ENCODE measurements at regions not wholly inside any gene's neighbourhood (a gene's known extent, or its start where the extent isn't known, plus 50 kb on each side); places are given as distances from the start of the nearest gene placed in this dataset.
"Not testable (repeated sequence)": the region's sequence is repeated elsewhere in the genome, so short reads cannot be mapped to it uniquely, and the experiment has no call there.

DNA sequence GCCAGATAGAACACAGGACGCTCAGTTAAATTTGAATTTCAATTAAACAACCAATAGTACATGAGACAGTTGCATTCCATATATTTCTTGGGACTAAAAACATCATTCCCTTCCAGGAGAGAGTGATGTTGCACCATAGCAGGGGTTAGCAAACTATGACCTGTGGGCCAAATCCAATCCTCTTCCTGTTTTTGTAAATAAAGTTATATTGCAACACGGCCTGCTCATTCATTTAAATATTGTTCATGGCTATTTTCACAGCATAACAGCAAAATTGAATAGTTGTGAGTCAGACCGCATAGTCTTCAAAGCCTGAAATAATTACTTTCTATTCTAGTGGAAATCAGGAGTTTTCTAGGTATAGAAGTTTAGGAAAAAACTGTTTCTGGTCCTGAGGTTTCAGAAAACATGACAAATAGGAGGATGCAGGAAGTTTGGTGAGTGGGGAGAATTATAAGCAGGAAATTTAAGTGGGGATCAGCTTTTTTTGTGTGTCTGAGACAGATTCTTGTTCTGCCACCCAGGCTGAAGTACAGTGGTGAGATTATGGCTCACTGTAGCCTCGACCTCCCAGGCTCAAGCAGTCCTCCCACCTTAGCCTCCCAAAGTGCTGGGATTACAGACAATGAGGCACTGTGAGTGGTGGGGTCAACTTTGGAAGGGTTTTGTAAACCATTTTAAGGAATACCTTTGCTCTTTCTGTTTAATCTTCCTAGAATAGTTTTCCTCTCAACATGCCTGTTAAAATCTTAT is 131.5 kb downstream of the SOCS6 start:
- DNase-seq (ENCODE audit: low read depth in 4 of 4, low spot score in 3 of 4): no peak

DNA sequence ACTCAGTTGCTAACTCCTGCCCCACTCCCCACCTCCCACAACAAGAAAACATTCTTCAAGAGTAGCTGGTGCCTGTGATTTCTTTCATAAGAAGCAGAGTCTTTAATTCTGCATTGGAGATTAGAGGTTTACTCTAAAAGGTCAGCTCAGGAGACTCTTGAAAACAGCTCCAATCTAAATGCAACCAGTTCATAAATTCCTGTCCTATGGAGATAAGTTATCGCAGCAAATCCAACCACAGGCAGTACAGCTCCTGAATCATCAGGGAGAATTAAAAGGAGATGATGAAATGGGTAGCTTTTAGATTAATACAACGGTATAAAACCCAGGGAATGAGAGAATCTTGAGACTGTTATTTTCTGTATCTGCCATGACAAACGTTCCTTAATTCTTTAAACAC is 130.7 kb downstream of the SOCS6 start:
- DNase-seq (ENCODE audit: low read depth in 4 of 4, low spot score in 3 of 4): no peak

DNA sequence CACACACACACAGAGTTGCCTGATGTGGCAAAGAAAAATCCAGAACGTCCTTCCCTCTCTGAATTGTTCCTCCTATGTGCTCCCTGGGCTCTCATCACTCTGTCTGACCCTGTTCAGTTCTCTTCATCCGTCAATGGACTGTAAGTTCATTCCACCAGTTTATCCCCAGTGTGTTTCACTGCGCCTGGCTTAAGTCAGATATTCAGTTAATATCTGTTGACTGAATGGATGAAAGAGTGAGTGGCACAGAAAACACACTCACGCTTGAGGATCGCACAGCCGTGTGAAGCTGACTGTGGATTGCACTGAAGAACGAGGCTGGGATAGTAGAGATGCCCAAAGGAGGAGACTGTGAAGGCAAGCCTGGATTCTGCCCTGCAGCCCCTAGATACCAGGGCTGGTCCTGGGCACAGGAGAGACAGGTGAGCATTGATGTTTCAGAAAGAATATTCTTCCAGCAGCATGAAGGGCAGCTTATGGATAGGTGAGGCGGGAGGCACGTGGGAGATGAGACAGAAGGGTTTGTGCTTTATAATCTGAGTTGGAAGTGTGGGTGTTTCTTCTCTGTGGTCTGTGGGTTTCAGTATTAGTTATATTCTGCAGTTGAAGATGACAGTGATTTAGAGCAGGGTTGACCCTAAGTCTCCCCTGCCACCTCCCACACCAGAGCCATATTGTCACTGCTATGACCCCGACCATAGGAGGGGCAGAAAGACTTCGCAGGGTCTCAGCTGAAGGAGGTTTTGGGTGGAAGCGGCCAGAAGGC is 129.9 kb downstream of the SOCS6 start:
- no peak for DNase-seq (ENCODE audit: low read depth in 4 of 4, low spot score in 3 of 4)

DNA sequence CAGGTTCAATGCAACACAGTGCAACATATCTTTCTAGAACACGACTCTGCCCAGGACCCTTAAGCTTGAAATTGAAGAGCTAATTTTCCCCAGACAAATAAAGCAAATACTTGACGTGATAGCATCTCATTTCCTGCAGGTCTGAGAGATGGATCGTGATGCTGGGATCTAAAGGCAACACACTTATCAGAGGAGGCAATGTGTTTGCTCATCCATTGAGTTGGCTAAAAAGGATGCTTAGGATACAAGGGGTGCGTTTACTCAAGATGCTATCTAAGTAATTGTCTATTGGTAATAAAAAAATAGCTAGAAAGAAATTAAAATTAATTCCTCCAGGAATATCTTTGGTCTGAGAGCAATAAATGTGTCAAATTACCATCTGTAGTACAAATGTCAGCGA is 129.0 kb downstream of the SOCS6 start:
- DNase-seq (ENCODE audit: low read depth in 4 of 4, low spot score in 3 of 4): no peak

DNA sequence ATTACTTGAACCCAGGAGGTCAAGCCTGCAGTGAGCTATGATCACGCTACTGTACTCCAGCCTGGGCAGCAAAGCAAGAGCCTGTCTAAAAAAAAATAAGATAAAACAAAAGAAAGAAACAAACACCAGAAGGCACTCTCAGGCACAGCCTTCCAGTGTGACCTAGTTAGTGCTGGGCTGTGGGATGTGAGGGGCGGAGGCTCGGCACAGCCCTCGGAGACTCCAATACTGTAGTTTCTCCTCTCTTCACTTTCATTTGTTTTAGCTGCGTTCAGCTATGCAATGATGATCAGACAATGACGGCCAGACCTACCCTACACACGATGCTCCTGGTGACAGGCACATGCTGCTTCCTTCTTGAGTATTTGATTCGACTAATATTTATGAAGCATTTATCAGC is 127.7 kb downstream of the SOCS6 start:
- no peak for DNase-seq (ENCODE audit: low read depth in 4 of 4, low spot score in 3 of 4)

DNA sequence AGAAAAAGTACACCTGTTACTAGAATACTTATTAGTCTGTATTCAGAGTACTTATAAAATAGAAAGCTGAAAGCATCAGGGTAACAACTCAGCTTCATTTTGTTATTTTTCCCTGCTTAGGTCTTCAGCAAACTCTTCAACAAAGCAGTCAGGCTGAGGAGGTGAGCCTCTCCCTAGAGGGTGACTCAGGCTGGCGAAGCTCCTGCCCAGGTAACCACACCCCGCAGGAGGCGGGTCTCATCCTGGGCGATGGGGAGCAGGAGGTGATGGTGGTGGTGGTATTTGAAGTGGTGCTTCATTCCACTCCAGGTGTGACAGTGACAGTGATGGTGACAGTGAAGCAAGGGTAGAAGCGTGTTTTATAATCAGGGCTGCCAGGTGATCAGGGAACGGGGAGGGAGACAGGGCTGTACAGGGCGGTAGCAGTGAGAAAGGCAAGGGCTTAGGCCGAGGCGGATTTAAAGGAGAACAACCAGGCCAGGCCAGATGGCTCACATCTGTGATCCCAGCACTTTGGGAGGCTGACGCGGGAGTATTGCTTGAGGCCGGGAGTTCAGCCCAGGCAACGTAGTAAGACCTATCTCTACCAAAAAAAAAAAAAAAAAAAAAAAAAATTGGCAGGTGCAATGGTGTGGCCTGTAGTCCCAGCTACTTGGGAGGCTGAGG is 127.1 kb downstream of the SOCS6 start:
- DNase-seq (ENCODE audit: low read depth in 4 of 4, low spot score in 3 of 4): no peak

DNA sequence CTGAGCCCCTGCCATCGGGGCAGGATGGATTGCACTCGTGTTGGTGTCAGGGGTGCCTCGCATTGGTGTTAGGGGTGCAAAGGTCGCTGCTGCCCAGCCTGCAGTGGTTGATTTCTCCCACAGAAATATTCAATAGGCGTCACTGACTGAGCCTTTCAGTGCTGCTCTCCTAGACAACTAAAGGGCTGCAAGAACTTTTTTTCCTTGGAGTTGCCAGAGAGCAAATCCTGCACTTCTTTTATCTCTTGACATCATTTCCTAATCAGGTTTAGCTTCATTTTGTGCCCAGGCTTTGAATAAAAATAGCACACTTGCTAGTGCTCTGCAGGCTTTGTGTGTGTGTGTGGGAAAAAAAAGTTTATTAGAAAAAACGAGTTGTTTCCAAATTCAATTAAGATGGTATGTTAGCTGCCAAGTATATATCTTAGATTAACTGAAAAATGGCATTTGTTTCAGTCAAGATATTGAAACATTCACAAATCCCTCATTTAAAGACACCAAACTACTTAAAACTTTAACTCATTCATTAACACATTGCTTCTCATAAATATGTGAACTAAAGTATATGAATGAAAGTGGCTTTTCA is 125.6 kb downstream of the SOCS6 start:
- no peak for DNase-seq (ENCODE audit: low read depth in 4 of 4, low spot score in 3 of 4)

DNA sequence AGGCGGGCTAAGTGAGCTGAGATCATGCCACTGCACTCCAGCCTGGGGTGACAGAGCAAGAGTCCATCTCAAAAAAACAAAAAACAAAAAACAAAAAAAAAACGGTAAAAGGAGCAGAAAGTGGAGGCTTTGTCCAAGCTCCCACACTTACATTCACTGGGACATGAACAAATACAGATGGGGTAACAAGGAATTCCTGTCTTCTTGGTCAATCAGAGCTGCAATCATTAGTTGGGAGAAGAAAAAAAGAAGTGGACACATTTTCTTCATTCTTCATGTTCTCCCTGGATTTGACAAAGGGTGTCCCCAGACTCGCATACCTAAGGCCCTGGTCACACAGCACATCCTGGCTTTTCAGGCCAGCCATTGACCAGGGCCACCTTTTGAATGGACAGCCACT is 124.6 kb downstream of the SOCS6 start:
- DNase-seq (ENCODE audit: low read depth in 4 of 4, low spot score in 3 of 4): no peak

DNA sequence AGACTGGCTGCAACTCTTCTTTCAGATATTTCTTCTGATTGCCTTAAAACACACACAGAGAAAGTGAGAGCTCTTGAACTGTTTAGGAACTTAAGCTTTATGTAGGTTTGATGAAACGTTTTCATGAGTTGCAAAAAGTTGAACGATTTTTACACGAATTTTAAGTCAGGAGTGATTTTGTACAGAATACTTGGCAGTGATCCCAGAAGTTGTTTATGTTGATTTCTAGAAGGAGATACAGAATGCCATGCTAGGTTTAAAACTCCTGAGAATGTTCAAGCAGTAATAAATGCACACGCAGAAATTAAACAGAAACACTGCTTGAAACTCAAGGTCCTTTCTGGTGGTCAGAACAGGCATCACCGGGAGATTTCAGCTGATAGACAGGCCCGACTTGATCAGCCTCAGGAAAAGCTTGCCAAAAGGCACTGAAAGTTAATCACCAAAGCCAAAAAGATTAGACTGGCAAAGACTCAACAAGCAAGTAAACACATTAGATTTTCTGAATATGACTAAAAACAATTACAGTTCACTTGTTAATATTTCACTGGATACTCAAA is 123.1 kb downstream of the SOCS6 start:
- DNase-seq (ENCODE audit: low read depth in 4 of 4, low spot score in 3 of 4): no peak

DNA sequence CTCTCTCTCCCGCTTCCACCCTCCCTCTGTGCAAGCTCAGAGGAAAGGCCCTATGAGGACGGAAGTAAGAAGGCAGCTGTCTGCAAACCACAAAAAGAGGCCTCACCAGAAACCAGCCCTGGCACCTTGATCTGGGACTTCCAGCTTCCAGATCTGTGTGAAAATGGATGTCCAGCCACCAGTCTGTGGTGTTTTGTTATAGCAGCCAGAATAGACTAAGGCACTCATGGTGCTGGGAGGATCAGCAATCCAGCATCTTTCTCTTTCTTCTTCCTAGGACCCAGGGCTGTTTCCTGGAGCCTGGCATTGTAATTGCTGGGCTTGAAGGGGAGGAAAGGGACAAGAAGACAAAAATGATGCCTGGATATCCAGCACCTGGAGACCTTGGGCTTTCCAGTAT is 122.5 kb downstream of the SOCS6 start:
- DNase-seq (ENCODE audit: low read depth in 4 of 4, low spot score in 3 of 4): no peak

DNA sequence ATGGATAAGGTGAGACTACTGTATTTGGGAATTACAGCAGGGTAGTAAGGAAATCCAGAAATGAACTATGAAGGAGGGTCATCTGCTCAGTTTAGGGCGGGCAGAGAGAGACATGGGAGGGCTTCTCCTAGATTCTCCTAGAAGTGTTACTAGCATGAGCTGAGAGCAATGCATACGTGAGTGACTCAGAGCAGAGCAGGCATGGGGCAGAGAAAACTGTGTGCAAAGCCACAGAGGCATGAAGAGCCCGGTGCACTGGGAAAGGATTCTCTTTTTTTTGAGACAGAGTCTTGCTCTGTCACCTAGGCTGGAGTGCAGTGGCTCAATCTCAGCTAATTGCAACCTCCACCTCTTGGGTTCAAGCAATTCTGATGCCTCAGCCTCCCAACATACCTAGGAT is 116.2 kb downstream of the SOCS6 start:
- DNase-seq (ENCODE audit: low read depth in 4 of 4, low spot score in 3 of 4): no peak

DNA sequence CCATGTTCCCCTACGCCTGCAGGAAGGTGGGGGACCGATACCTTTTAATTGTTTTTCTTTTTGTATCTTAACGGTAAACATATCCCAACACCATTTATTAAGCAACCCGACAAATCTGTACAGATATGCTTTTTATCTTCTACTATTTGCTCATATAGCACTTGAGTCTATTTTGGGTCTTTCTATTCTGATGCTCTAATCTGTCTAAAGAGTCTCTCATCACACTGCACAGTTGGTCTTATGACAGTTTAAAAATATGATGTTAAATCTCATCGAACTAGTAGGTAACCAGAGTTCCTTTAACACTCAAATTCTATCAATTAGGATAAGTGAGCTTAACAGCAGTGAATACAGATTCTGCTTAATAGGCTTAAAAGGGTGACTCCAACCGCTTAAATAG is 111.6 kb downstream of the SOCS6 start:
- DNase-seq (ENCODE audit: low read depth in 4 of 4, low spot score in 3 of 4): no peak

DNA sequence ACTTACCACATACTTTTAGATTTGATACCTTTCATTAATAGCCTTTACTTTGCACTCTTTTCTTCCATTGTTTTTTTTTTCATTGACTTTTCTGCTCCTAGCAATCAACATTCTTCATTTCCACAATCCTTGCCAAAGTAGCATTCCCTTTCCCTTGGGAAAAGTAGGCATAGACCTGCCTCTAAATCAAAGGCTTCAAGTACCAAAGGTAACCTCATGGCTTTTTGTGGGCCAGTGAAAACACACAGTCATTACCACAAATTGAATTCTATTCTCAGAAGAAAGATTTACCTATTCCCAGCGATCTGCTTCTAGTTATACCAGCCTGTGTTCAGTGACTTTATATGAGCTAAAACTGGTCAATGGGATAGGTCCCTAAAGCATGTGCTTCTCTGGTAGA is 109.2 kb downstream of the SOCS6 start:
- no peak for DNase-seq (ENCODE audit: low read depth in 4 of 4, low spot score in 3 of 4)

DNA sequence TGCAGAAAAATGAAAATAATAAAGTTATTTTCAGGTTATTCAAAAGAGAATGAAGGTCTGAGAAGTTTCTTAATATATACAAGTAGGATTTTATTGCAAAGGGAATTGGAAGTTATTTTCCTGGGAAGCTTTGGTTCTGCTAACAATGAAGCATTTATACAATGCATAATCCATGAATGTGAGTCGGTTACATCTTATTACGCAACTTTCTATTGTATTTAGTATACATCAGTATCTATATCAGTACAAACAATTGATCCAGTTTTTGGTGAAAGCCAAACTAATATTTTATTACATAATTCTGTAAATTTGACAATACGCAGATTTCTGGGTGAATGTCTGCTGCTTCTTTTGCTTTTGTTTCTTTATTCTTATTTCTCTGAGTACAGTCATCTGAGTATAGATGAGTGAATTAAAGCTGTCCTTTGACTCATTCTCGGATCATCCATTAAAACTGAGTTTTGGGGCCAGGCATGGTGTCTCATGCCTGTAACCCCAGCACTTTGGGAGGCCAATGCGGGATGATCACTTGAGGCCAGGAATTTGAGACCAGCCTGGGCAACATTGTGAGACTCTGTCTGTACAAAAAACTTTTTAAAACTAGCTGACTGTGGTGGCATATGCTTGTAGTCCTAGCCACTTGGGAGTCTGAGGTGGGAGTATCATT is 108.5 kb downstream of the SOCS6 start:
- DNase-seq (ENCODE audit: low read depth in 4 of 4, low spot score in 3 of 4): no peak

DNA sequence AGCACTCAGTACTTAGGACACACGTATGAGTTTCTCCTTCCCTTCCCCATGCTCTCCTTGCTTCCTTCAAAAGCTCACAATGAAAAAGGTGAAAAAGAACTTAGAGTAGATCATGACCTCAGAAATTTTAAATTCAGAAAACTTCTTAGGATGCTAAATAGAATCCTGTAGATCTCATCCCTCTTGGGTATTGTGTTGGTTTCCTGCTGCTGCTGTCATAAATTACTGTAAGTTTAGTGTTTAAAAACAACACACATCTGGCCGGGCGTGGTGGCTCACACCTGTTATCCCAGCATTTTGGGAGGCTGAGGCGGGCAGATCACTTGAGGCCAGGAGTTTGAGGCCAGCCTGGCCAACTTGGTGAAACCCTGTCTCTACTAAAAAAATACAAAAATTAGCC is 106.9 kb downstream of the SOCS6 start:
- DNase-seq (ENCODE audit: low read depth in 4 of 4, low spot score in 3 of 4): not testable (repeated sequence)

DNA sequence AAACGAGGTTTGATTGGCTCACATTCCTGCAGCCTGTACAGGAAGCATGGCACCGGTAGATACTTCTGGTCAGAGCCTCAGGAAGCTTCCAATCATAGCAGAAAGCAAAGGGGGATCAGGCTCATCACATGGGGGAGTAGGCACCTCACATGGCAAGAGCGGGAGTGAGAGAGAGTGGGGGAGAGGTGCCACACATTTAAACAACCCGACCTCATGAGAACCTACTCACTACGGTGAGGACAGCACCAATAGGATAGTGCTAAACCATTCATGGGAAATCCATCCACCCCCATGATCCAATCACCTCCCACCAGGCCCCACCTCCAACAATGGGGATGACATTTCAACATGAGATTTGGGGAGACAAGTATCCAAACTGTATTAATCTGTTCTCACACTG is 105.8 kb downstream of the SOCS6 start:
- DNase-seq (ENCODE audit: low read depth in 4 of 4, low spot score in 3 of 4): no peak

DNA sequence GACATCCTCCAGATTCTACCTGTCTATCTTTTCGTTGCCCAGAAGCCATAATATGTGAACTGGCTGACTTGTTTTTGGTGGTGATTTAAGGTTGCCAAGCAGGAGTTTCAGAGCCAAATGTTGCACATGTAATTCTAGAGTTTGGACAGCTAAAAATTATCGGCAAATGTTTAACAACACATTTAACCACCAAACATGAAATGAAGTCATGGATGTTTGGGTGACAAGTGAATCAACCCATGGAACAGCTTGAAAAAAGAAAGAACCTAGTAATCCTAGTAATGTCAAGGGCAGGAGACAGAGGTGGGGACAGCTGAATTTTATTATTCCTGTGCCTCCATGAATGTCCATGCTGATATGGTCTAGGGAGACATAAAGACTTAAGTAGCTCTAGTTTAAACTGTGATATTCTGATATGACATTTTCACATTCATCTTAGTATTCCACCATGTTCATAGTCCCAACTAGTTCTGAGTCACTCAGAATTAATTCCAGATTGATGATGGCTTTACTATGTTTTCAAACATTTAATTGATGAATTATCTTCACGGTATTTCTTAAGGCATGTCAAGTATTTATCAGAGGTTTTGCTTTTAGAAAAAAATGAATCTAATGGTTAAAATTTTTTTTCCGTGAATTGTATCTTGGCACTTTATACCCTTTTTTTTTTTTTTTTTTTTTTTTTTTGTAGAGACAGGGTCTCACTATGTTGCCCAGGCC is 101.7 kb downstream of the SOCS6 start:
- DNase-seq (ENCODE audit: low read depth in 4 of 4, low spot score in 3 of 4): no peak

DNA sequence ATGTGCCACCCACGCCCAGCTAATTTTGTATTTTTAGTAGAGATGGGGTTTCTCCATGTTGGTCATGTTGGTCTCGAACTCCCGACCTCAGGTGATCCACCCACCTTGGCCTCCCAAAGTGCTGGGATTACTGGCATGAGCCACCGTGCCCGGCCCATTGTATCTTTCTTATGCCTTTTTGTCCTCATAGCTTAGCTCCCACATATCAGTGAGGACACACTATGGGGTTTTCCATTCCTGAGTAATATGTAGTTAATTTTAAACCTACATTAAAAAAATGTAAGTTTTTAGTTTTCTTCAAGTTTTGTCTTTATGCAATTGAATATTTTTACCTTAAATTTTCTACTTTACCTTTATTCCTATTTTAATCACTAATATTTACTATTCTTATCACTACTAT is 100.2 kb downstream of the SOCS6 start:
- DNase-seq (ENCODE audit: low read depth in 4 of 4, low spot score in 3 of 4): not testable (repeated sequence)

DNA sequence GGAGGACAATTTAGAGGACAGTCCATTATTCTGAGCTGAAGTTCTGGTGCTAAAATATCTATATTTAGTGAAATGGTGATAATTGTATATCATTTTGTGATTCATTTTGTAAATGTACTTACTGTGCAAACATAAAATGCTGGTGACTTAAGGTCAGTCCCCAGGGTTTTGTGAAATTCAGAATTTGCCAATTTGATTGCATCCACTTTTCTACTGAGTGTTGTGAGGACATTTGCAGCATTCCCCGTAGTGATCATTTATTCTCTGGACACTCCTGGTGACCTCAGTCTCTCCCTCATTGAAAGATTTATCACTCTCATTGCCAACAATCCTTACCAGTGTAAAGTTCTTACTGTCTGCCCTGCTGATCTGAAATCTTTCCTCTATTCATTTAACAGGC is 98.2 kb downstream of the SOCS6 start:
- no peak for DNase-seq (ENCODE audit: low read depth in 4 of 4, low spot score in 3 of 4)

DNA sequence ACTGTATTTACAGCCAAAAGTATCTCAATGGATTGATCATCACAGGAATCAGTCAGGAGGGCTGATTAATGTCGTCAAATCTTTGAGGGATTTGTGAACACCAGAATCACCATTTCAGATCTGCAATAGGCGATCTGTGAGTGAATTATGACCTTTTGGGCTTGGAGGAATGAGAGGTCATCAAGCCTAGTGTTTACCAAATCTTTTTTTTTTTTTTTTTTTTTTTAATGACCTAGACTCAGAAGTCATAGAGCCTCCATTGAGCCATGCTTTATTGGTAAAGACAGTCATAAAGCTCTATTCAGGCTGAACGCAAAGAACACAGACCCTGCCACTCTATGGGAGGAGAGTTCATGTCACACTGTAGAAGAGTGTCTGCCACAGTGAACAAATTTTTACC is 97.7 kb downstream of the SOCS6 start:
- no peak for DNase-seq (ENCODE audit: low read depth in 4 of 4, low spot score in 3 of 4)
